Endothelial cell of umbilical vein (primary cell): ENCODE measurements at regions not wholly inside any gene's neighbourhood (a gene's known extent, or its start where the extent isn't known, plus 50 kb on each side); places are given as distances from the start of the nearest gene placed in this dataset.

Experiments
- BruUV-seq: library from RNA; stranded (reverse); fragments of 400-500 nt; replicated peaks from 2 replicates; lab custom pipeline; 2021; lab: Mats Ljungman, UMichigan
- CTCF ChIA-PET: fragments of 300-600, 350-600 bp; sonication (Branson Sonifier 250); formaldehyde crosslinking; loops from one replicate; lab custom pipeline; 2021; ENCODE audit warnings: antibody characterized with exemption, inconsistent platforms; lab: Charles Lee
- POLR2A ChIA-PET: fragments of 300-600, 350-600 bp; sonication (Branson Sonifier 250); formaldehyde crosslinking; loops from one replicate; lab custom pipeline; 2021; ENCODE audit warnings: antibody characterized with exemption, inconsistent platforms; lab: Charles Lee
- DNase-seq: peaks from one replicate; pipeline ENCODE4 v3.0.0-alpha.2; 2011; ENCODE audit warnings: low read depth, low spot score
- FAIRE-seq: peaks from 2 replicates; lab custom pipeline; 2011; peaks lifted over from hg19 to GRCh38; lab: Jason Lieb, UNC
- H2AFZ ChIP-seq: 2 replicates; pipeline ENCODE4 v1.6.0; 2012; ENCODE audit warnings: low read depth, low read length, control low read depth, inconsistent platforms
- H3K27ac ChIP-seq: 2 replicates; pipeline ENCODE4 v1.5.1; 2011; ENCODE audit warnings: low read depth, mild to moderate bottlenecking, control low read depth, low read length, moderate library complexity; ENCODE audit not compliant: insufficient read depth
- H3K27me3 ChIP-seq, 2 experiments: 2 replicates each; pipeline versions ENCODE4 v1.6.0 to v1.6.1; 2011; ENCODE audit warnings: low read length in 2 of 2, mixed read lengths in 1 of 2; ENCODE audit not compliant: control insufficient read depth in 2 of 2, insufficient read depth in 2 of 2
- H3K36me3 ChIP-seq, 2 experiments: 2 replicates in 1 of 2; 3 replicates in 1 of 2; pipeline ENCODE4 v1.5.1; 2011; ENCODE audit warnings: low read length in 2 of 2, mild to moderate bottlenecking in 1 of 2, moderate library complexity in 1 of 2; ENCODE audit not compliant: control insufficient read depth in 2 of 2, insufficient read depth in 2 of 2; ENCODE audit errors: extremely low read depth in 1 of 2
- H3K4me1 ChIP-seq: 3 replicates; pipeline ENCODE4 v1.5.1; 2011; ENCODE audit warnings: mild to moderate bottlenecking, low read length; ENCODE audit not compliant: control insufficient read depth, insufficient read depth; ENCODE audit errors: extremely low read depth
- H3K4me2 ChIP-seq: 2 replicates; pipeline ENCODE4 v1.6.1; 2011; ENCODE audit warnings: low read length, control low read depth, mixed read lengths; ENCODE audit not compliant: insufficient read depth
- H3K4me3 ChIP-seq, 3 experiments: fragments of 200-600 bp in 1 of 3; sonication (generic), shearing (Covaris generic) in 1 of 3; replicated peaks in 1 of 3; 2 replicates each; pipeline ENCODE4 v1.5.1; 2011 to 2016; ENCODE audit warnings: control low read depth in 3 of 3, low read length in 3 of 3, mild to moderate bottlenecking in 2 of 3, inconsistent platforms in 1 of 3, low read depth in 1 of 3, moderate library complexity in 1 of 3; ENCODE audit not compliant: insufficient read depth in 1 of 3
- H3K79me2 ChIP-seq: 2 replicates; pipeline ENCODE4 v1.6.0; 2012; ENCODE audit warnings: low read length, inconsistent platforms; ENCODE audit not compliant: control insufficient read depth, insufficient read depth
- H3K9ac ChIP-seq: replicated peaks from 2 replicates; pipeline ENCODE3; 2011; ENCODE audit warnings: low read length, control low read depth; ENCODE audit not compliant: insufficient read depth; ENCODE audit errors: extremely low read depth
- H3K9me1 ChIP-seq: replicated peaks from 3 replicates; pipeline ENCODE4 v1.6.0; 2011; ENCODE audit warnings: mild to moderate bottlenecking, low read length; ENCODE audit not compliant: control insufficient read depth, insufficient read depth; ENCODE audit errors: extremely low read depth
- H3K9me3 ChIP-seq: replicated peaks from 2 replicates; pipeline ENCODE4 v1.5.1; 2012; ENCODE audit warnings: low read length, inconsistent platforms; ENCODE audit not compliant: control insufficient read depth, insufficient read depth
- H4K20me1 ChIP-seq: replicated peaks from 2 replicates; pipeline ENCODE3; 2011; ENCODE audit warnings: mild to moderate bottlenecking, low read length; ENCODE audit not compliant: control insufficient read depth, insufficient read depth; ENCODE audit errors: extremely low read depth
- EZH2 ChIP-seq: IDR thresholded peaks from 2 replicates; pipeline ENCODE4 v1.6.1; 2012; ENCODE audit warnings: borderline replicate concordance, low read depth, mild to moderate bottlenecking, moderate library complexity, low read length, inconsistent platforms; ENCODE audit not compliant: severe bottlenecking
- FOS ChIP-seq: IDR thresholded peaks from 2 replicates; pipeline ENCODE4 v1.6.1; 2011; ENCODE audit warnings: mild to moderate bottlenecking, low read length, moderate library complexity, borderline replicate concordance; ENCODE audit not compliant: insufficient read depth
- GATA2 ChIP-seq: IDR thresholded peaks from 2 replicates; pipeline ENCODE4 v1.7.0; 2011; ENCODE audit warnings: low read depth, mild to moderate bottlenecking, moderate library complexity, mixed read lengths, low read length; ENCODE audit not compliant: insufficient read length, insufficient read depth
- JUN ChIP-seq: IDR thresholded peaks from 2 replicates; pipeline ENCODE4 v1.6.1; 2011; ENCODE audit warnings: borderline replicate concordance, low read depth; ENCODE audit not compliant: insufficient read length, insufficient read depth
- MYC ChIP-seq: IDR thresholded peaks from one replicate; pipeline ENCODE4 v1.6.1; 2011; ENCODE audit warnings: mild to moderate bottlenecking, low read depth, low read length
- POLR2A ChIP-seq: IDR thresholded peaks from 2 replicates; pipeline ENCODE4 v1.6.1; 2012; ENCODE audit warnings: low read depth, mild to moderate bottlenecking, control low read depth, low read length
- POLR2AphosphoS5 ChIP-seq: IDR thresholded peaks from 2 replicates; pipeline ENCODE4 v1.6.1; 2012; ENCODE audit warnings: low read depth, mild to moderate bottlenecking, control low read depth, low read length, moderate library complexity; ENCODE audit not compliant: insufficient read depth
- dilution Hi-C: fragments of 300-500 bp; cut with MboI; formaldehyde crosslinking; loops from one replicate; pipeline ENCODE4 v1.15.0; 2019; ENCODE audit warnings: low sequenced_read_pairs; ENCODE audit not compliant: extremely low pct_ligation_motif_present
- intact Hi-C: fragments of 100-400 bp; cut with micrococcal nuclease; formaldehyde crosslinking; loops from one replicate; pipeline ENCODE4 v1.10.0; 2022
- TF ChIP-seq, protein P1 (sequence below), 2 donors: IDR thresholded peaks; 1 replicate in 1 of 2; 2 replicates in 1 of 2; pipeline ENCODE4 v1.5.1; 2011; ENCODE audit warnings: low read length in 2 of 2, mild to moderate bottlenecking in 2 of 2, moderate library complexity in 2 of 2, control low read depth in 1 of 2, inconsistent platforms in 1 of 2, low read depth in 1 of 2; ENCODE audit not compliant: insufficient read depth in 1 of 2; ENCODE audit errors: extremely low read depth in 1 of 2
- TF ChIP-seq, protein P2 (sequence below): IDR thresholded peaks from 2 replicates; pipeline ENCODE4 v1.6.1; 2011; ENCODE audit not compliant: insufficient read depth, insufficient read length

DNA sequence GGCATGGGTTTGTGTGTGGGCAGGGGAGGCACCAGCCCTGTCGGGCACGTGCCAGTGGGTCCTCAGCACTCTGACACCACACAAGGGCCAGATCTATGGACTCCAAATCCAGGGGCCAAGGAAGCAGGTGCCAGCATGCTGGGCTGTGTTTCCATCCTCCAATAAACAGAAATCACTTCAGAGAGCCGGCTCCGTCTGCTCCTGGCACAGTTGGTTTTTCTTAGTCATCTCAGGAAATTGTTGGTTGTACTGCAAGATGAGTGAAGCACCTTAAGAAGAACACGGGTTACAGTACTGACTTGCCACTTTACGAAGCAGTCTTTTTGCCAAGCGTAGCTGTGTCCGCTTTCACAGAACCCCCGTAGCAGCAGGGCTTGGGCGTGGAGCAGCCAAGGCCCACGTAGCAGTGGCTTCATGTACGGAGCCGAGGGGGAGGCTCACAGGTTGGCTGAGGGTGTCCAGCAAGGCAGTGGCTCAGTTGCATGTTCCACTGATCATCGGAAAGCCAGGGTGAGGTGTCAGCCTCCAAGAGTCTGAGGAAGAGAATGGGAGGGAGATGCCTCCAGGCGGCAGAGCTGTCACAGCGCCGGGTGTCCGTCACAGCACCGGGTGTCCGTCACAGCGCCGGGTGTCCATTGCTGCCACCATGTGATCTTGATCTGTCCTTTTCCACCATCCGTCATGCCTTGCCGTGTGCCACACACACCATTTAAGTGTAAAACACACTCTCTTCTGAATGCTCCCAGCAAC, 314.9 kb downstream of the CTTN start:
- Histone ChIP-seq H3K27ac (no peak overlapping the region), H3K4me3 (no peak overlapping the region), H3K36me3 (no peaks in the 10 kb centered on the region), H3K79me2 (no peaks in the 10 kb centered on the region), H2AFZ (no peak overlapping the region), H3K9ac (no peak overlapping the region), H4K20me1 (no peaks in the 10 kb centered on the region), H3K9me1 (no peaks in the 10 kb centered on the region), H3K4me1 (no peaks in the 10 kb centered on the region), H3K27me3 (no peaks in the 10 kb centered on the region), H3K9me3 (no peaks in the 10 kb centered on the region), H3K4me2 (no peak overlapping the region)
- FAIRE-seq (no peak), DNase-seq (no peak)
- intact Hi-C loops = no loop called here
- CTCF ChIA-PET = no interaction called here
- POLR2A ChIA-PET = no interaction called here
- dilution Hi-C loops = no loop called here
- TF ChIP-seq EZH2 (no peak), FOS (no peak), POLR2AphosphoS5 (no peak), MYC (no peak), JUN (no peak), POLR2A (no peak), GATA2 (no peak)
- TF ChIP-seq, protein P1, sequence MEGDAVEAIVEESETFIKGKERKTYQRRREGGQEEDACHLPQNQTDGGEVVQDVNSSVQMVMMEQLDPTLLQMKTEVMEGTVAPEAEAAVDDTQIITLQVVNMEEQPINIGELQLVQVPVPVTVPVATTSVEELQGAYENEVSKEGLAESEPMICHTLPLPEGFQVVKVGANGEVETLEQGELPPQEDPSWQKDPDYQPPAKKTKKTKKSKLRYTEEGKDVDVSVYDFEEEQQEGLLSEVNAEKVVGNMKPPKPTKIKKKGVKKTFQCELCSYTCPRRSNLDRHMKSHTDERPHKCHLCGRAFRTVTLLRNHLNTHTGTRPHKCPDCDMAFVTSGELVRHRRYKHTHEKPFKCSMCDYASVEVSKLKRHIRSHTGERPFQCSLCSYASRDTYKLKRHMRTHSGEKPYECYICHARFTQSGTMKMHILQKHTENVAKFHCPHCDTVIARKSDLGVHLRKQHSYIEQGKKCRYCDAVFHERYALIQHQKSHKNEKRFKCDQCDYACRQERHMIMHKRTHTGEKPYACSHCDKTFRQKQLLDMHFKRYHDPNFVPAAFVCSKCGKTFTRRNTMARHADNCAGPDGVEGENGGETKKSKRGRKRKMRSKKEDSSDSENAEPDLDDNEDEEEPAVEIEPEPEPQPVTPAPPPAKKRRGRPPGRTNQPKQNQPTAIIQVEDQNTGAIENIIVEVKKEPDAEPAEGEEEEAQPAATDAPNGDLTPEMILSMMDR (IDR thresholded peaks at IDR 0.05; ENCODE audit: extremely low read depth in 1 of 2, insufficient read depth in 1 of 2, low read depth in 1 of 2, low read length in 2 of 2) = no peak
- TF ChIP-seq, protein P2, sequence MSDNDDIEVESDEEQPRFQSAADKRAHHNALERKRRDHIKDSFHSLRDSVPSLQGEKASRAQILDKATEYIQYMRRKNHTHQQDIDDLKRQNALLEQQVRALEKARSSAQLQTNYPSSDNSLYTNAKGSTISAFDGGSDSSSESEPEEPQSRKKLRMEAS = no peak
- BruUV-seq = no TSS peak
